ENCODE measurements at regions not wholly inside any gene's neighbourhood (a gene's known extent, or its start where the extent isn't known, plus 50 kb on each side); places are given as distances from the start of the nearest gene placed in this dataset.

GRCh38 chr6:14807971-14808370 is 437.9 kb upstream of the JARID2 start:
- no peaks in the 10 kb centered on the region for H3K27me3 ChIP-seq (ENCODE audit: insufficient read depth, low read length)
- no peaks in the 10 kb centered on the region for H3K4me1 Mint-ChIP-seq
- peaks cover 0 to 6% of the 10 kb centered on the region in 2 donors for H3K9me3 ChIP-seq (ENCODE audit: control insufficient read depth in 1 of 2, low read length in 2 of 2)
- H3K27ac Mint-ChIP-seq: no peak overlapping the region
- no peak for DNase-seq
- H3K4me3 ChIP-seq (ENCODE audit: low read length in 2 of 2): no peak overlapping the region
- H3K4me1 ChIP-seq (ENCODE audit: insufficient read depth, low read length): no peaks in the 10 kb centered on the region
- no peaks in the 10 kb centered on the region for H3K27me3 Mint-ChIP-seq
- intact Hi-C loops (cut with micrococcal nuclease): no loop called here
- ChIA-PET POLR2A (ENCODE audit: partially characterized antibody) (no interaction called here), CTCF (ENCODE audit: partially characterized antibody) (no interaction called here)
- H3K4me3 Mint-ChIP-seq: no peak overlapping the region
- H3K36me3 ChIP-seq (ENCODE audit: insufficient read depth, low read length): no peaks in the 10 kb centered on the region
- no peaks in the 10 kb centered on the region for H3K36me3 Mint-ChIP-seq
- H3K27ac ChIP-seq (ENCODE audit: low read depth, low read length): no peak overlapping the region
- H3K9me3 Mint-ChIP-seq: peaks cover 0 to 6% (median 3%) of the 10 kb centered on the region in 8 donors

GRCh38 chr6:14810021-14810420 is 435.8 kb upstream of the JARID2 start:
- Histone ChIP-seq H3K27ac (ENCODE audit: low read depth, low read length) (no peak overlapping the region), H3K4me1 (ENCODE audit: insufficient read depth, low read length) (no peaks in the 10 kb centered on the region), H3K36me3 (ENCODE audit: insufficient read depth, low read length) (no peaks in the 10 kb centered on the region), H3K27me3 (ENCODE audit: insufficient read depth, low read length) (no peaks in the 10 kb centered on the region), H3K9me3 (ENCODE audit: control insufficient read depth in 1 of 2, low read length in 2 of 2) (peaks cover 0 to 6% of the 10 kb centered on the region in 2 donors), H3K4me3 (ENCODE audit: low read length in 2 of 2) (no peak overlapping the region)
- Mint-ChIP-seq H3K27me3 (no peaks in the 10 kb centered on the region), H3K27ac (no peak overlapping the region), H3K36me3 (no peaks in the 10 kb centered on the region), H3K4me3 (no peak overlapping the region), H3K4me1 (no peaks in the 10 kb centered on the region), H3K9me3 (peaks cover 0 to 6% (median 3%) of the 10 kb centered on the region in 8 donors)
- POLR2A ChIA-PET (ENCODE audit: partially characterized antibody): no interaction called here
- CTCF ChIA-PET (ENCODE audit: partially characterized antibody): no interaction called here
- intact Hi-C loops (cut with micrococcal nuclease): no loop called here
- no peak for DNase-seq

- Mint-ChIP-seq H3K4me3 (no peak overlapping the region), H3K9me3 (peaks cover 0 to 6% (median 3%) of the 10 kb centered on the region in 8 donors), H3K4me1 (no peaks in the 10 kb centered on the region), H3K27me3 (no peaks in the 10 kb centered on the region), H3K36me3 (no peaks in the 10 kb centered on the region), H3K27ac (peak overlapping the region in 1 of 7 donors; percentile 5)
- ChIA-PET CTCF (ENCODE audit: partially characterized antibody) (no interaction called here), POLR2A (ENCODE audit: partially characterized antibody) (no interaction called here)
- DNase-seq: no peak
- intact Hi-C loops (cut with micrococcal nuclease): no loop called here
- no peaks in the 10 kb centered on the region for H3K27me3 ChIP-seq (ENCODE audit: insufficient read depth, low read length)
- no peaks in the 10 kb centered on the region for H3K36me3 ChIP-seq (ENCODE audit: insufficient read depth, low read length)
- no peak overlapping the region for H3K4me3 ChIP-seq (ENCODE audit: low read length in 2 of 2)
- H3K4me1 ChIP-seq (ENCODE audit: insufficient read depth, low read length): no peaks in the 10 kb centered on the region
- H3K27ac ChIP-seq (ENCODE audit: low read depth, low read length): no peak overlapping the region
- peaks cover 0 to 6% of the 10 kb centered on the region in 2 donors for H3K9me3 ChIP-seq (ENCODE audit: control insufficient read depth in 1 of 2, low read length in 2 of 2)
Measured at GRCh38 chr6:14811775-14812428, 434.0 kb upstream of the JARID2 start.

GRCh38 chr6:14814016-14814415 is 431.9 kb upstream of the JARID2 start:
- H3K4me3 ChIP-seq (ENCODE audit: low read length in 2 of 2): no peak overlapping the region
- no peak overlapping the region for H3K27ac ChIP-seq (ENCODE audit: low read depth, low read length)
- ChIA-PET POLR2A (ENCODE audit: partially characterized antibody) (no interaction called here), CTCF (ENCODE audit: partially characterized antibody) (no interaction called here)
- no peak for DNase-seq
- Mint-ChIP-seq H3K27ac (no peak overlapping the region), H3K27me3 (no peaks in the 10 kb centered on the region), H3K36me3 (no peaks in the 10 kb centered on the region), H3K4me3 (no peak overlapping the region), H3K9me3 (no peaks in the 10 kb centered on the region), H3K4me1 (no peaks in the 10 kb centered on the region)
- H3K4me1 ChIP-seq (ENCODE audit: insufficient read depth, low read length): no peaks in the 10 kb centered on the region
- intact Hi-C loops (cut with micrococcal nuclease): no loop called here
- H3K9me3 ChIP-seq (ENCODE audit: control insufficient read depth in 1 of 2, low read length in 2 of 2): no peaks in the 10 kb centered on the region
- no peaks in the 10 kb centered on the region for H3K27me3 ChIP-seq (ENCODE audit: insufficient read depth, low read length)
- H3K36me3 ChIP-seq (ENCODE audit: insufficient read depth, low read length): no peaks in the 10 kb centered on the region

- DNase-seq: no peak
Measured at GRCh38 chr6:14816116-14816859, 429.6 kb upstream of the JARID2 start.

GRCh38 chr6:14817074-14817473 is 428.8 kb upstream of the JARID2 start:
- peak overlapping the region in 1 of 7 donors; percentile 23 for H3K27ac Mint-ChIP-seq
- H3K4me3 Mint-ChIP-seq: no peak overlapping the region
- no peaks in the 10 kb centered on the region for H3K36me3 Mint-ChIP-seq
- Histone ChIP-seq H3K4me1 (ENCODE audit: insufficient read depth, low read length) (no peaks in the 10 kb centered on the region), H3K27me3 (ENCODE audit: insufficient read depth, low read length) (no peaks in the 10 kb centered on the region), H3K4me3 (ENCODE audit: low read length in 2 of 2) (no peak overlapping the region), H3K36me3 (ENCODE audit: insufficient read depth, low read length) (no peaks in the 10 kb centered on the region), H3K9me3 (ENCODE audit: control insufficient read depth in 1 of 2, low read length in 2 of 2) (no peaks in the 10 kb centered on the region), H3K27ac (ENCODE audit: low read depth, low read length) (no peak overlapping the region)
- intact Hi-C loops (cut with micrococcal nuclease): no loop called here
- H3K27me3 Mint-ChIP-seq: no peaks in the 10 kb centered on the region
- ChIA-PET CTCF (ENCODE audit: partially characterized antibody) (no interaction called here), POLR2A (ENCODE audit: partially characterized antibody) (no interaction called here)
- H3K4me1 Mint-ChIP-seq: no peaks in the 10 kb centered on the region
- H3K9me3 Mint-ChIP-seq: no peaks in the 10 kb centered on the region
- DNase-seq: no peak

More at GRCh38 chr6:14816116-14816859, 429.6 kb upstream of the JARID2 start:
- H3K36me3 ChIP-seq (ENCODE audit: insufficient read depth, low read length): no peaks in the 10 kb centered on the region
- Mint-ChIP-seq H3K4me1 (no peaks in the 10 kb centered on the region), H3K27ac (no peak overlapping the region), H3K9me3 (no peaks in the 10 kb centered on the region), H3K4me3 (no peak overlapping the region), H3K36me3 (no peaks in the 10 kb centered on the region), H3K27me3 (no peaks in the 10 kb centered on the region)
- no peak overlapping the region for H3K27ac ChIP-seq (ENCODE audit: low read depth, low read length)
- H3K4me3 ChIP-seq (ENCODE audit: low read length in 2 of 2): no peak overlapping the region
- POLR2A ChIA-PET (ENCODE audit: partially characterized antibody): no interaction called here
- CTCF ChIA-PET (ENCODE audit: partially characterized antibody): no interaction called here
- intact Hi-C loops (cut with micrococcal nuclease): no loop called here
- no peaks in the 10 kb centered on the region for H3K27me3 ChIP-seq (ENCODE audit: insufficient read depth, low read length)
- no peaks in the 10 kb centered on the region for H3K9me3 ChIP-seq (ENCODE audit: control insufficient read depth in 1 of 2, low read length in 2 of 2)
- no peaks in the 10 kb centered on the region for H3K4me1 ChIP-seq (ENCODE audit: insufficient read depth, low read length)

- Mint-ChIP-seq H3K4me3 (no peak overlapping the region), H3K36me3 (no peaks in the 10 kb centered on the region), H3K4me1 (no peaks in the 10 kb centered on the region), H3K27me3 (no peaks in the 10 kb centered on the region), H3K27ac (no peak overlapping the region), H3K9me3 (no peaks in the 10 kb centered on the region)
- Histone ChIP-seq H3K4me1 (ENCODE audit: insufficient read depth, low read length) (no peaks in the 10 kb centered on the region), H3K27ac (ENCODE audit: low read depth, low read length) (no peak overlapping the region), H3K27me3 (ENCODE audit: insufficient read depth, low read length) (no peaks in the 10 kb centered on the region), H3K9me3 (ENCODE audit: control insufficient read depth in 1 of 2, low read length in 2 of 2) (no peaks in the 10 kb centered on the region), H3K36me3 (ENCODE audit: insufficient read depth, low read length) (no peaks in the 10 kb centered on the region), H3K4me3 (ENCODE audit: low read length in 2 of 2) (no peak overlapping the region)
- CTCF ChIA-PET (ENCODE audit: partially characterized antibody): no interaction called here
- intact Hi-C loops (cut with micrococcal nuclease): no loop called here
- no peak for DNase-seq
- POLR2A ChIA-PET (ENCODE audit: partially characterized antibody): no interaction called here
Measured at GRCh38 chr6:14818422-14818884, 427.4 kb upstream of the JARID2 start.
